Ovary (tissue), 7 donors: ENCODE measurements at regions not wholly inside any gene's neighbourhood (a gene's known extent, or its start where the extent isn't known, plus 50 kb on each side); places are given as distances from the start of the nearest gene placed in this dataset.

Experiments
- DNase-seq, 5 donors: peaks; one replicate each; pipeline ENCODE4 v3.0.0-alpha.2; 2019 to 2020
- H3K27ac ChIP-seq, 2 donors: fragments of 200-600 bp; one replicate each; pipeline versions ENCODE4 v1.5.1 to v1.8.0; 2019 to 2022
- H3K27me3 ChIP-seq: fragments of 200-600 bp; one replicate; pipeline ENCODE4 v1.8.0; 2022
- H3K36me3 ChIP-seq: fragments of 200-600 bp; sonication (generic); one replicate; pipeline ENCODE4 v1.5.1; 2019
- H3K4me1 ChIP-seq: one replicate; pipeline ENCODE4 v1.8.1; 2013; ENCODE audit warnings: mild to moderate bottlenecking, moderate library complexity; ENCODE audit not compliant: insufficient read depth
- H3K4me3 ChIP-seq: fragments of 200-600 bp; sonication (generic); one replicate; pipeline ENCODE4 v1.5.1; 2017
- H3K9me3 ChIP-seq, 2 donors: fragments of 200-600 bp in 1 of 2; sonication (generic) in 1 of 2; one replicate each; pipeline versions ENCODE4 v1.5.1 to v1.8.1; 2013 to 2019; ENCODE audit warnings: mild to moderate bottlenecking in 1 of 2, moderate library complexity in 1 of 2
- CTCF ChIP-seq, 3 donors: fragments of 450-650 bp in 2 of 3; fragments of 200-600 bp in 1 of 3; IDR thresholded peaks; one replicate each; pipeline versions ENCODE4 v1.5.1 to v1.8.0; 2016 to 2022; ENCODE audit warnings: antibody characterized with exemption in 3 of 3, mild to moderate bottlenecking in 1 of 3
- EP300 ChIP-seq: sonication (generic); formaldehyde crosslinking; IDR thresholded peaks from one replicate; pipeline ENCODE4 v1.6.1; 2017; ENCODE audit warnings: antibody characterized with exemption
- POLR2A ChIP-seq: fragments of 450-650 bp; IDR thresholded peaks from one replicate; pipeline ENCODE4 v1.6.1; 2017; ENCODE audit warnings: antibody characterized with exemption, mild to moderate bottlenecking, moderate library complexity
- WGBS, 3 donors: extraction: QIAGEN DNeasy Blood & Tissue Kit in 1 of 3; methylation state at CpG; one replicate each; pipeline versions ENCODE4 v1.1.5 to v1.1.7; 2013 to 2017; 5-methylcytosine and 5-hydroxymethylcytosine counted together
- intact Hi-C, 4 donors: fragments of 100-400 bp; cut with DNase I; formaldehyde crosslinking; loops; one replicate each; pipeline versions ENCODE4 v1.11.0 to v1.15.1; 2022 to 2023
- donor health status: DM: no; HTN: no; CAD: no; lungs with moderate emphysema.
- donor health status: DM: no; HTN: no; CAD: no.
- donor health status: Bipolar disorder and iron deficiency.
- donor health status: DM: no; HTN: no; CAD: no.
- donor health status: DM: yes; HTN: yes; CAD: no.

- WGBS, 3 donors = 73 to 78% (median 78%) methylated on average over 2 of the region's 2 CpGs
- Histone ChIP-seq H3K4me3 (no peak overlapping the region), H3K9me3 (no peaks in the 10 kb centered on the region), H3K36me3 (no peaks in the 10 kb centered on the region), H3K4me1 (no peaks in the 10 kb centered on the region), H3K27ac (no peak overlapping the region), H3K27me3 (no peaks in the 10 kb centered on the region)
- no peak for TF ChIP-seq POLR2A
- no peak for TF ChIP-seq CTCF (IDR thresholded peaks at IDR 0.05)
- no peak for TF ChIP-seq EP300
- DNase-seq = no peak
- intact Hi-C loops = no loop called here
These were observed 125.6 kb upstream of the CDK6 start for GRCh38 chr7:92961961-92962360.

DNA sequence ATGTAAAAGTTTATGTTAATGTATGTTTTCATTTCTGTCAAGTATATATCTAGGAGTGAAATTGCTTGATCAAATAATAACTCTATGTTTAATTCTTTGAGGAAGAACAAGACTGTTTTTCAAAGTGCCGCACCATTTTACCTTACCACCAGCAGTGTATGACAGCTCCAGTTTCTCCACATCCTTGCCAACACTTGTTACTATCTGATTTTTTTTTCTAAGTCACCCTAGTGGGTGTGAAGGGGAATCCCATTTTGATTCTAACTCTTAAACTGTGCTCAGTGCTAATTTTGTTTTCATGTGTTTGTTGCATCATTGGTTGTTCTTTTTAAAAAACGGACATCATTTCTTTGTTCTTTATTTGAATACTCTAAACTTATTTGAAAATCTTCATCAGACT, 120.2 kb upstream of the CDK6 start:
- WGBS, 3 donors = 94 to 96% (median 95%) methylated on average over 2 of the region's 2 CpGs
- intact Hi-C loops = no loop called here
- TF ChIP-seq POLR2A = no peak
- TF ChIP-seq EP300 = no peak
- no peak for TF ChIP-seq CTCF (IDR thresholded peaks at IDR 0.05)
- Histone ChIP-seq H3K9me3 (no peaks in the 10 kb centered on the region), H3K27ac (no peak overlapping the region), H3K4me3 (no peak overlapping the region), H3K4me1 (no peaks in the 10 kb centered on the region), H3K27me3 (no peaks in the 10 kb centered on the region), H3K36me3 (no peaks in the 10 kb centered on the region)
- DNase-seq = no peak

- H3K27ac ChIP-seq = no peak overlapping the region
- H3K4me3 ChIP-seq = no peak overlapping the region
- no peaks in the 10 kb centered on the region for H3K4me1 ChIP-seq
- no peaks in the 10 kb centered on the region for H3K27me3 ChIP-seq
- no peak for TF ChIP-seq CTCF (IDR thresholded peaks at IDR 0.05)
- no peak for TF ChIP-seq POLR2A
- TF ChIP-seq EP300 = no peak
- H3K9me3 ChIP-seq = no peaks in the 10 kb centered on the region
- 64 to 65% (median 65%) methylated on average over 6 of the region's 6 CpGs for WGBS, 3 donors
- intact Hi-C loops = no loop called here
- no peaks in the 10 kb centered on the region for H3K36me3 ChIP-seq
- no peak for DNase-seq
These were observed 118.7 kb upstream of the CDK6 start for GRCh38 chr7:92955081-92955480.

DNA sequence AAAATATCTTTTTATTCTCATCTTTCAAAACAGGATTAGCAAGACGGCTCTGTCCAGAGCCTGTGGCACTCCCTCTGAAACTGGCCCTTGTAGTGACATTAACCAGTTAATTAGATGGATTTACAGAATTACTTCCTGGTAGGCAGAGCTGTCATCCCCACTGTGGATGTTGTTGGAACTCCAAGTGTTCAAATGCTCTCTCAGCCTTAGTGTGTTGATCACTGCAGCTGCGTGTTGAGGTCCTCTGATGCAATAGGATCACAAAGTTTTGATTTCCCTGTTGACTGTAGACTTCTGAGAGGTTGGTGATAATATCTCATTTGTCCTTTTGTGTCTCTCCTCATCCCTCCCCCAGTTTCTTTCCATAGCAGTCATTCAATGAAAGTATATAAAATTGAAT, 117.3 kb upstream of the CDK6 start:
- H3K36me3 ChIP-seq = no peaks in the 10 kb centered on the region
- no peak for TF ChIP-seq POLR2A
- no peak for TF ChIP-seq CTCF (IDR thresholded peaks at IDR 0.05)
- TF ChIP-seq EP300 = no peak

GRCh38 chr7:92949748-92950147, 113.4 kb upstream of the CDK6 start:
- intact Hi-C loops = no loop called here
- H3K27ac ChIP-seq = no peak overlapping the region
- DNase-seq = no peak
- H3K36me3 ChIP-seq = no peaks in the 10 kb centered on the region
- TF ChIP-seq POLR2A (no peak), CTCF (IDR thresholded peaks at IDR 0.05) (no peak), EP300 (no peak)
- 30 to 58% (median 40%) methylated on average over 1 of the region's 1 CpG for WGBS, 3 donors
- no peaks in the 10 kb centered on the region for H3K4me1 ChIP-seq
- no peaks in the 10 kb centered on the region for H3K27me3 ChIP-seq
- H3K9me3 ChIP-seq = no peaks in the 10 kb centered on the region
- H3K4me3 ChIP-seq = no peak overlapping the region

More for the DNA sequence above, 117.3 kb upstream of the CDK6 start:
- no peaks in the 10 kb centered on the region for H3K4me1 ChIP-seq
- intact Hi-C loops = no loop called here
- no peaks in the 10 kb centered on the region for H3K27me3 ChIP-seq
- no peaks in the 10 kb centered on the region for H3K9me3 ChIP-seq
- H3K4me3 ChIP-seq = no peak overlapping the region
- WGBS, 3 donors = 26 to 44% (median 36%) methylated on average over 2 of the region's 2 CpGs
- no peak overlapping the region for H3K27ac ChIP-seq
- no peak for DNase-seq
